Gastroesophageal sphincter (tissue), 3 donors: ENCODE measurements at regions not wholly inside any gene's neighbourhood (a gene's known extent, or its start where the extent isn't known, plus 50 kb on each side); places are given as distances from the start of the nearest gene placed in this dataset.

Experiments
- EP300 ChIP-seq: sonication (generic); formaldehyde crosslinking; IDR thresholded peaks from one replicate; pipeline ENCODE4 v1.6.1; 2017; ENCODE audit warnings: antibody characterized with exemption, mild to moderate bottlenecking
- POLR2A ChIP-seq, 2 donors: fragments of 450-650 bp; IDR thresholded peaks; one replicate each; pipeline ENCODE4 v1.6.1; 2017; ENCODE audit warnings: antibody characterized with exemption in 2 of 2, mild to moderate bottlenecking in 2 of 2, moderate library complexity in 1 of 2
- POLR2AphosphoS5 ChIP-seq: sonication (generic); formaldehyde crosslinking; IDR thresholded peaks from one replicate; pipeline ENCODE4 v1.6.1; 2017; ENCODE audit warnings: antibody characterized with exemption
- TF ChIP-seq, protein P1 (sequence below), 4 experiments: fragments of 200-600 bp in 2 of 4; fragments of 450-650 bp in 2 of 4; sonication (generic) in 1 of 4; IDR thresholded peaks; one replicate each; pipeline ENCODE4 v1.5.1; 2017 to 2019; ENCODE audit warnings: antibody characterized with exemption in 4 of 4, mild to moderate bottlenecking in 2 of 4, moderate library complexity in 2 of 4

- TF ChIP-seq, protein P1, sequence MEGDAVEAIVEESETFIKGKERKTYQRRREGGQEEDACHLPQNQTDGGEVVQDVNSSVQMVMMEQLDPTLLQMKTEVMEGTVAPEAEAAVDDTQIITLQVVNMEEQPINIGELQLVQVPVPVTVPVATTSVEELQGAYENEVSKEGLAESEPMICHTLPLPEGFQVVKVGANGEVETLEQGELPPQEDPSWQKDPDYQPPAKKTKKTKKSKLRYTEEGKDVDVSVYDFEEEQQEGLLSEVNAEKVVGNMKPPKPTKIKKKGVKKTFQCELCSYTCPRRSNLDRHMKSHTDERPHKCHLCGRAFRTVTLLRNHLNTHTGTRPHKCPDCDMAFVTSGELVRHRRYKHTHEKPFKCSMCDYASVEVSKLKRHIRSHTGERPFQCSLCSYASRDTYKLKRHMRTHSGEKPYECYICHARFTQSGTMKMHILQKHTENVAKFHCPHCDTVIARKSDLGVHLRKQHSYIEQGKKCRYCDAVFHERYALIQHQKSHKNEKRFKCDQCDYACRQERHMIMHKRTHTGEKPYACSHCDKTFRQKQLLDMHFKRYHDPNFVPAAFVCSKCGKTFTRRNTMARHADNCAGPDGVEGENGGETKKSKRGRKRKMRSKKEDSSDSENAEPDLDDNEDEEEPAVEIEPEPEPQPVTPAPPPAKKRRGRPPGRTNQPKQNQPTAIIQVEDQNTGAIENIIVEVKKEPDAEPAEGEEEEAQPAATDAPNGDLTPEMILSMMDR (IDR thresholded peaks at IDR 0.05), result no peak
- TF ChIP-seq POLR2A (IDR thresholded peaks at IDR 0.05) (no peak), POLR2AphosphoS5 (no peak), EP300 (no peak)
These were observed 115.6 kb downstream of the SPANXA1 start for GRCh38 chrX:141468940-141469339.
